Omental fat pad (tissue), 3 donors: ENCODE measurements at regions not wholly inside any gene's neighbourhood (a gene's known extent, or its start where the extent isn't known, plus 50 kb on each side); places are given as distances from the start of the nearest gene placed in this dataset.
A peak's percentile ranks its signal among the peaks of the same experiment; 100 is the strongest.

Source experiments
- ATAC-seq: fragments of 150-250 bp; one replicate; pipeline ENCODE4 v1.9.1; 2016; ENCODE audit warnings: mild to moderate bottlenecking, moderate library complexity; ENCODE audit not compliant: low FRiP score
- DNase-seq: peaks from one replicate; pipeline ENCODE4 v3.0.0-alpha.2; 2019; ENCODE audit warnings: low spot score
- CTCF ChIP-seq, 3 donors: fragments of 450-650 bp; IDR thresholded peaks; one replicate each; pipeline ENCODE4 v1.5.1; 2016 to 2017; ENCODE audit warnings: antibody characterized with exemption in 3 of 3, mild to moderate bottlenecking in 3 of 3, moderate library complexity in 2 of 3

GRCh38 chr4:74665346-74665745, 129.0 kb downstream of the BTC start:
- DNase-seq = no peak
- no peak for ATAC-seq
- no peak for TF ChIP-seq CTCF (IDR thresholded peaks at IDR 0.05)

GRCh38 chr4:74665876-74666275, 128.4 kb downstream of the BTC start:
- TF ChIP-seq CTCF (IDR thresholded peaks at IDR 0.05) = no peak
- DNase-seq (no peak), ATAC-seq (no peak)

DNA sequence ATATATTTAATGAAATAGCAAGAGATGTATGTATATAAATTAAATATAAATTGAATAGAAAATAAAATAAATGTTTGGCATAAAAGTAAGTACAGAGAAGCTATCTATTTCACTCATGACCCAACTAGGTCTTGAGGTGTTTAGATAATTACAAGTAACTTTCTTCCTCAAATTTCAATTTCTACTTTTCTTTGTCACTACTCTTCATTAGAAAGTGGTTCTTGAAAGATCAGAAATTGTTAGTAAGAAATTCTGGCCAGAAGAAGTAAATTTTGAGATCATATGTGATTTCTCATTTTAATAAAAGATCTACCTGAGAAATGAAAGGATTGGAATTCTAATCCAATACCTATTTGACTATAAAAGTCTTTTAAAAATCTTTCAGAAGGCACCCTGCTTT, 126.9 kb downstream of the BTC start:
- DNase-seq = no peak
- TF ChIP-seq CTCF (IDR thresholded peaks at IDR 0.05) = no peak

GRCh38 chr4:74667944-74668343, 126.4 kb downstream of the BTC start:
- ATAC-seq = no peak

More for the DNA sequence above, 126.9 kb downstream of the BTC start:
- no peak for ATAC-seq

DNA sequence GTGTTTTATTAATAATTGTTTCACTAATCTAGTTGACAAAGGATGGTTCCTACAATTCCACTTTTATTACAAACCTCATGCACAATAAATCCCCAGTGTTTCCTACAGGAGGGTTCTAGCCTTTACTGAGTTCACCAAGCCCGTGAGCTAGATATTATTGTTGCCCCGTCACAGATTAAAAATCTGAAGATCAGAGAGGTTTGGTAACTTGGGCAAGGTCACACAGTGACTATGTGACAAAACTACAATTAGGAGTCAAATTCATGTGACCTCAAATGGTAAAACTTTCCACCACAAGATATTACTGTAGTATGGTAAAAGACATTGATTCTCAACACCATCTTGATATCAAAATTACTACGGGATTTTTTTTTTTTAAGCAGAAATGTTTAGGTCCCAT, 124.6 kb downstream of the BTC start:
- DNase-seq (no peak), ATAC-seq (no peak)
- TF ChIP-seq CTCF (IDR thresholded peaks at IDR 0.05) = no peak

More at GRCh38 chr4:74667944-74668343, 126.4 kb downstream of the BTC start:
- TF ChIP-seq CTCF (IDR thresholded peaks at IDR 0.05) = no peak
- DNase-seq = no peak

GRCh38 chr4:74670583-74670982, 123.7 kb downstream of the BTC start:
- DNase-seq (no peak), ATAC-seq (no peak)
- no peak for TF ChIP-seq CTCF (IDR thresholded peaks at IDR 0.05)

DNA sequence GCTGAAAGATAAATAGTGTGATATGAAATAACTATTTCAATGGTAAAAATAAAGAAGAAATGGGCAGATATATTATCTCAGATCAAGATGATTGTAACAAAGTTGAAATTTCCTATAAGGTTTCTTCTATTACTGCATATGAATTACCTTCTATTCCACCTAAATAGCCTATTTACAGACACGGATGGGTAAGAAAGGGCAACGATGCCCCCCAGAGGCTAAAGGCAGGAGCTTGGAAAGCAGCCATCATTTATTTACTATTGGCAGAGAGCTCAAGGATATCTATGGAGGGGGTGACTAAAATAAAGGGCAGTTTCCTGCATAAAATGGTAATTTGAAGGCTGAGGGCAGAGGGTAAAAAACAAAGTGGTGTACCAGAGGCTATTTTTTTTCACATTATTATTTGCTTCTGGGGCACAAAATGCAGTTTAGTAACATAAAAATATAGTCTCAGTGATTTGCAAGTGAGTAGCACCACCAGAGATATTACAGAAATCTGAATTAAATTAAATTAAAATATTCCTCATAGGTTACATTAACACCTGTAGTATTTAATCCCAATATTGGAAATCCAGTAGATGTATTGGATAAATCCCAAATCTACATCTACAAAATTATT, 123.1 kb downstream of the BTC start:
- ATAC-seq (peak; percentile 66), DNase-seq (no peak)
- TF ChIP-seq CTCF (IDR thresholded peaks at IDR 0.05) = no peak
